K562 (cell line): ENCODE measurements at regions not wholly inside any gene's neighbourhood (a gene's known extent, or its start where the extent isn't known, plus 50 kb on each side); places are given as distances from the start of the nearest gene placed in this dataset.

Source experiments
- EZH2 ChIP-seq: IDR thresholded peaks from 2 replicates; pipeline ENCODE4 v1.6.1; 2012; ENCODE audit warnings: low read depth, mild to moderate bottlenecking, inconsistent platforms, low read length, borderline replicate concordance
- MAFK ChIP-seq: IDR thresholded peaks from 2 replicates; pipeline ENCODE4 v1.6.1; 2011; ENCODE audit warnings: low read length, improper control_type of control experiment
- TF ChIP-seq, protein P1 (sequence below), 3 experiments: IDR thresholded peaks in 2 of 3; conservative IDR thresholded peaks in 1 of 3; 2 replicates each; pipeline ENCODE4 v1.5.1; 2011 to 2012; ENCODE audit warnings: low read length in 3 of 3, mild to moderate bottlenecking in 3 of 3, control low read depth in 2 of 3, improper control_type of control experiment in 1 of 3, inconsistent platforms in 1 of 3, low read depth in 1 of 3, mixed read lengths in 1 of 3, moderate library complexity in 1 of 3; ENCODE audit not compliant: insufficient read depth in 2 of 3
- TF ChIP-seq, protein P2 (sequence below): IDR thresholded peaks from 2 replicates; pipeline ENCODE4 v1.6.1; 2014; ENCODE audit warnings: antibody characterized with exemption

DNA sequence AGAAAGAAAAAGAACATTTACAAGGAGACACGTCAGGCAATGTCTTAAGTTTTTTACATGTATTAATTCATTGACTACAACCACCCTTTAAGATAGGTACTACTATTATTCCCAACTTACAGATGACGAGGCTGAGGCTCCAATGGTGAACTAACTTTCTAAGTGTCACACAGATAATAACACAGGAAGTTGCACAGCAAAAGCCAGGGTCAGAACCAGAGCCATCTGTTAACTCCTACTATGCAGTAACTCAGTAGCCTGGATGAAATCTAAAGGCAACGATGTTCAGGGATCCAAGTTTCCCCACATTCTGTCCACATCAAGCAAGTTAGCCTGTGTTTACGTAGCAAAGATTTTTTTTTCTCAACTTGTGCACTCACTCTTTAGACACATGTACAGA lies 371.7 kb downstream of the PTPRC start:
- TF ChIP-seq, protein P1, sequence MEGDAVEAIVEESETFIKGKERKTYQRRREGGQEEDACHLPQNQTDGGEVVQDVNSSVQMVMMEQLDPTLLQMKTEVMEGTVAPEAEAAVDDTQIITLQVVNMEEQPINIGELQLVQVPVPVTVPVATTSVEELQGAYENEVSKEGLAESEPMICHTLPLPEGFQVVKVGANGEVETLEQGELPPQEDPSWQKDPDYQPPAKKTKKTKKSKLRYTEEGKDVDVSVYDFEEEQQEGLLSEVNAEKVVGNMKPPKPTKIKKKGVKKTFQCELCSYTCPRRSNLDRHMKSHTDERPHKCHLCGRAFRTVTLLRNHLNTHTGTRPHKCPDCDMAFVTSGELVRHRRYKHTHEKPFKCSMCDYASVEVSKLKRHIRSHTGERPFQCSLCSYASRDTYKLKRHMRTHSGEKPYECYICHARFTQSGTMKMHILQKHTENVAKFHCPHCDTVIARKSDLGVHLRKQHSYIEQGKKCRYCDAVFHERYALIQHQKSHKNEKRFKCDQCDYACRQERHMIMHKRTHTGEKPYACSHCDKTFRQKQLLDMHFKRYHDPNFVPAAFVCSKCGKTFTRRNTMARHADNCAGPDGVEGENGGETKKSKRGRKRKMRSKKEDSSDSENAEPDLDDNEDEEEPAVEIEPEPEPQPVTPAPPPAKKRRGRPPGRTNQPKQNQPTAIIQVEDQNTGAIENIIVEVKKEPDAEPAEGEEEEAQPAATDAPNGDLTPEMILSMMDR (IDR thresholded peaks at IDR 0.05 in 2 of 3, conservative IDR thresholded peaks at IDR 0.05 in 1 of 3; ENCODE audit: insufficient read depth in 2 of 3, low read depth in 1 of 3, low read length in 3 of 3): no peak
- TF ChIP-seq, protein P2, sequence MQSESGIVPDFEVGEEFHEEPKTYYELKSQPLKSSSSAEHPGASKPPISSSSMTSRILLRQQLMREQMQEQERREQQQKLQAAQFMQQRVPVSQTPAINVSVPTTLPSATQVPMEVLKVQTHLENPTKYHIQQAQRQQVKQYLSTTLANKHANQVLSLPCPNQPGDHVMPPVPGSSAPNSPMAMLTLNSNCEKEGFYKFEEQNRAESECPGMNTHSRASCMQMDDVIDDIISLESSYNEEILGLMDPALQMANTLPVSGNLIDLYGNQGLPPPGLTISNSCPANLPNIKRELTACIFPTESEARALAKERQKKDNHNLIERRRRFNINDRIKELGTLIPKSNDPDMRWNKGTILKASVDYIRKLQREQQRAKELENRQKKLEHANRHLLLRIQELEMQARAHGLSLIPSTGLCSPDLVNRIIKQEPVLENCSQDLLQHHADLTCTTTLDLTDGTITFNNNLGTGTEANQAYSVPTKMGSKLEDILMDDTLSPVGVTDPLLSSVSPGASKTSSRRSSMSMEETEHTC: no peak
- no peak for TF ChIP-seq MAFK
- no peak for TF ChIP-seq EZH2
